IMR-90 (cell line): ENCODE measurements at regions not wholly inside any gene's neighbourhood (a gene's known extent, or its start where the extent isn't known, plus 50 kb on each side); places are given as distances from the start of the nearest gene placed in this dataset.

Source experiments
- ATAC-seq: fragments of 200-7000 bp; cut with Tn5 transposase; 2 replicates; pipeline ENCODE4 v1.9.1; 2020; ENCODE audit warnings: low read depth, mild to moderate bottlenecking, moderate library complexity
- BruUV-seq: library from RNA; stranded (reverse); fragments of 400-500 nt; replicated peaks from 2 replicates; lab custom pipeline; 2021; lab: Mats Ljungman, UMichigan
- CTCF ChIA-PET: fragments of 300-600 bp; formaldehyde crosslinking; extraction: SDS; loops from one replicate; lab custom pipeline; 2021; ENCODE audit warnings: antibody characterized with exemption; lab: Yijun Ruan, JAX
- POLR2A ChIA-PET: fragments of 300-600 bp; sonication (Branson Sonifier 250); formaldehyde crosslinking; loops from one replicate; lab custom pipeline; 2022; ENCODE audit warnings: antibody characterized with exemption; ENCODE audit not compliant: unreplicated experiment; lab: Charles Lee
- DNase-seq: peaks from one replicate; pipeline ENCODE4 v3.0.0; 2013
- H2AFZ ChIP-seq: replicated peaks from 2 replicates; pipeline ENCODE3; 2013; ENCODE audit warnings: low read length, mild to moderate bottlenecking; ENCODE audit not compliant: poor library complexity
- H2AK5ac ChIP-seq: 2 replicates; pipeline ENCODE4 v1.6.1; 2013; ENCODE audit warnings: low read depth, low read length, inconsistent platforms
- H2AK9ac ChIP-seq: replicated peaks from 2 replicates; pipeline ENCODE3; 2013; ENCODE audit warnings: mild to moderate bottlenecking, low read depth, low read length, moderate library complexity; ENCODE audit not compliant: poor library complexity
- H2BK120ac ChIP-seq: 2 replicates; pipeline ENCODE4 v1.6.1; 2013; ENCODE audit warnings: low read depth, low read length, inconsistent platforms
- H2BK15ac ChIP-seq: 3 replicates; pipeline ENCODE4 v1.6.1; 2013; ENCODE audit warnings: low read depth, low read length, inconsistent platforms
- H2BK20ac ChIP-seq: 2 replicates; pipeline ENCODE4 v1.6.1; 2013; ENCODE audit warnings: low read depth, mild to moderate bottlenecking, inconsistent platforms, low read length, moderate library complexity
- H2BK5ac ChIP-seq: 2 replicates; pipeline ENCODE4 v1.6.1; 2013; ENCODE audit warnings: mild to moderate bottlenecking, low read depth, low read length, inconsistent platforms; ENCODE audit not compliant: poor library complexity, severe bottlenecking
- H3K14ac ChIP-seq: replicated peaks from 2 replicates; pipeline ENCODE4 v1.6.1; 2013; ENCODE audit warnings: low read depth, low read length, inconsistent platforms
- H3K18ac ChIP-seq: 2 replicates; pipeline ENCODE4 v1.6.1; 2013; ENCODE audit warnings: low read depth, low read length, control low read depth
- H3K23ac ChIP-seq: 2 replicates; pipeline ENCODE4 v1.6.1; 2013; ENCODE audit warnings: low read depth, low read length, inconsistent platforms
- H3K27ac ChIP-seq: 2 replicates; pipeline ENCODE4 v1.5.1; 2013; ENCODE audit warnings: mild to moderate bottlenecking, control low read depth, low read length; ENCODE audit not compliant: insufficient read depth
- H3K27me3 ChIP-seq: 2 replicates; pipeline ENCODE4 v1.6.1; 2013; ENCODE audit warnings: low read length; ENCODE audit not compliant: control insufficient read depth, insufficient read depth
- H3K36me3 ChIP-seq: 2 replicates; pipeline ENCODE4 v1.6.1; 2013; ENCODE audit warnings: low read length, mixed read lengths; ENCODE audit not compliant: control insufficient read depth, insufficient read depth
- H3K4ac ChIP-seq: 2 replicates; pipeline ENCODE4 v1.6.1; 2013; ENCODE audit warnings: low read depth, low read length, inconsistent platforms
- H3K4me1 ChIP-seq: 2 replicates; pipeline ENCODE4 v1.6.1; 2013; ENCODE audit warnings: low read length, mixed read lengths; ENCODE audit not compliant: control insufficient read depth, insufficient read depth
- H3K4me2 ChIP-seq: 2 replicates; pipeline ENCODE4 v1.6.1; 2013; ENCODE audit warnings: low read depth, mild to moderate bottlenecking, control low read depth, low read length, moderate library complexity
- H3K4me3 ChIP-seq: 2 replicates; pipeline ENCODE4 v1.5.1; 2013; ENCODE audit warnings: low read depth, mild to moderate bottlenecking, control low read depth, low read length, moderate library complexity; ENCODE audit not compliant: insufficient read depth
- H3K56ac ChIP-seq: 2 replicates; pipeline ENCODE4 v1.6.1; 2013; ENCODE audit warnings: low read length, inconsistent platforms; ENCODE audit not compliant: insufficient read depth; ENCODE audit errors: extremely low read depth
- H3K79me1 ChIP-seq, 2 experiments: 2 replicates each; pipeline ENCODE4 v1.6.1; 2013; ENCODE audit warnings: low read length in 2 of 2, inconsistent platforms in 1 of 2, low read depth in 1 of 2
- H3K9ac ChIP-seq: 2 replicates; pipeline ENCODE4 v1.6.1; 2013; ENCODE audit warnings: low read depth, low read length, control low read depth
- H3K9me1 ChIP-seq: 2 replicates; pipeline ENCODE4 v1.6.1; 2013; ENCODE audit warnings: low read length, inconsistent platforms; ENCODE audit not compliant: insufficient read depth
- H3K9me3 ChIP-seq: 2 replicates; pipeline ENCODE4 v1.6.1; 2013; ENCODE audit warnings: low read length; ENCODE audit not compliant: control insufficient read depth, insufficient read depth
- H4K20me1 ChIP-seq: 2 replicates; pipeline ENCODE4 v1.6.1; 2013; ENCODE audit warnings: low read length, inconsistent platforms; ENCODE audit not compliant: insufficient read depth
- H4K5ac ChIP-seq: 2 replicates; pipeline ENCODE4 v1.6.1; 2013; ENCODE audit warnings: mild to moderate bottlenecking, low read depth, low read length, control low read depth
- H4K8ac ChIP-seq, 2 experiments: 2 replicates each; pipeline ENCODE4 v1.6.1; 2013; ENCODE audit warnings: low read depth in 2 of 2, low read length in 2 of 2, control low read depth in 1 of 2, inconsistent platforms in 1 of 2
- H4K91ac ChIP-seq: 2 replicates; pipeline ENCODE4 v1.6.1; 2013; ENCODE audit warnings: low read depth, low read length, inconsistent platforms; ENCODE audit not compliant: insufficient read depth
- BHLHE40 ChIP-seq: fragments of 150-350 bp; IDR thresholded peaks from 2 replicates; pipeline ENCODE4 v1.6.1; 2016; ENCODE audit warnings: mild to moderate bottlenecking, low read depth, low read length
- CEBPB ChIP-seq: IDR thresholded peaks from 2 replicates; pipeline ENCODE4 v1.6.1; 2012; ENCODE audit warnings: low read depth, low read length, improper control_type of control experiment
- CHD1 ChIP-seq: IDR thresholded peaks from 2 replicates; pipeline ENCODE4 v1.6.1; 2012; ENCODE audit warnings: low read depth, low read length, improper control_type of control experiment
- CTCF ChIP-seq: conservative IDR thresholded peaks from 2 replicates; pipeline ENCODE4 v1.5.1; 2012; ENCODE audit warnings: mild to moderate bottlenecking, low read depth, low read length, improper control_type of control experiment
- ELK1 ChIP-seq: fragments of 150-350 bp; IDR thresholded peaks from 2 replicates; pipeline ENCODE4 v1.6.1; 2016; ENCODE audit warnings: low read depth, mild to moderate bottlenecking, low read length, moderate library complexity, borderline replicate concordance
- FOS ChIP-seq: fragments of 150-350 bp; IDR thresholded peaks from 2 replicates; pipeline ENCODE4 v1.6.1; 2016; ENCODE audit warnings: low read depth, low read length
- MAFK ChIP-seq: IDR thresholded peaks from 2 replicates; pipeline ENCODE4 v1.6.1; 2012; ENCODE audit warnings: low read depth, low read length, improper control_type of control experiment
- MAZ ChIP-seq: IDR thresholded peaks from 2 replicates; pipeline ENCODE4 v1.6.1; 2012; ENCODE audit warnings: low read depth, mild to moderate bottlenecking, low read length, improper control_type of control experiment, moderate library complexity, borderline replicate concordance
- MXI1 ChIP-seq: IDR thresholded peaks from 2 replicates; pipeline ENCODE4 v1.6.1; 2012; ENCODE audit warnings: low read depth, mild to moderate bottlenecking, low read length, moderate library complexity, borderline replicate concordance
- NFE2L2 ChIP-seq: fragments of 150-350 bp; IDR thresholded peaks from 2 replicates; pipeline ENCODE4 v1.6.1; 2016; ENCODE audit warnings: low read depth, mild to moderate bottlenecking, low read length
- POLR2A ChIP-seq: IDR thresholded peaks from 2 replicates; pipeline ENCODE4 v1.6.1; 2012; ENCODE audit warnings: mild to moderate bottlenecking, low read depth, low read length
- RAD21 ChIP-seq: IDR thresholded peaks from 2 replicates; pipeline ENCODE4 v1.6.1; 2012; ENCODE audit warnings: low read length, improper control_type of control experiment
- RCOR1 ChIP-seq: IDR thresholded peaks from 2 replicates; pipeline ENCODE4 v1.6.1; 2012; ENCODE audit warnings: mild to moderate bottlenecking, low read length, improper control_type of control experiment; ENCODE audit not compliant: insufficient replicate concordance
- RFX5 ChIP-seq: IDR thresholded peaks from 2 replicates; pipeline ENCODE4 v1.8.0; 2012; ENCODE audit warnings: low read depth, mild to moderate bottlenecking, low read length, moderate library complexity
- SMC3 ChIP-seq: fragments of 150-350 bp; IDR thresholded peaks from 2 replicates; pipeline ENCODE4 v1.6.1; 2016; ENCODE audit warnings: low read depth, mild to moderate bottlenecking, antibody characterized with exemption, low read length, moderate library complexity
- USF2 ChIP-seq: fragments of 150-350 bp; IDR thresholded peaks from 2 replicates; pipeline ENCODE4 v1.6.1; 2017; ENCODE audit warnings: mild to moderate bottlenecking, antibody characterized with exemption, low read length, low read depth
- whole genome bisulfite sequencing, 2 experiments: methylation state at CpG; one replicate each; pipeline versions ENCODE4 v1.1.5 to v1.1.7; 2013; ENCODE audit warnings: missing lambda C conversion rate in 2 of 2; ENCODE audit not compliant: insufficient read length in 1 of 2; ENCODE audit errors: extremely low coverage in 2 of 2; 5-methylcytosine and 5-hydroxymethylcytosine counted together
- dilution Hi-C: fragments of 300-500 bp; cut with HindIII; formaldehyde crosslinking; loops from one replicate; pipeline ENCODE4 v1.14.3; 2018; ENCODE audit warnings: low sequenced_read_pairs; ENCODE audit not compliant: unreplicated experiment
- in situ Hi-C: fragments of 300-500 bp; cut with MboI; formaldehyde crosslinking; loops from 3 replicates; pipeline ENCODE4 v1.14.3; 2019; ENCODE audit warnings: low sequenced_read_pairs, inconsistent platforms, mixed read lengths
- intact Hi-C: fragments of 100-400 bp; cut with micrococcal nuclease; formaldehyde crosslinking; loops from 2 replicates; pipeline ENCODE4 v1.10.0; 2022

- no peak overlapping the region for H2AK5ac ChIP-seq
- ATAC-seq = no peak
- DNase-seq = no peak
Observed at GRCh38 chr12:73414926-73415325, 1122.7 kb upstream of the ATXN7L3B start.

More at GRCh38 chr12:73414926-73415325, 1122.7 kb upstream of the ATXN7L3B start:
- Histone ChIP-seq H3K27ac (no peak overlapping the region), H3K56ac (no peak overlapping the region), H3K27me3 (no peaks in the 10 kb centered on the region), H3K36me3 (no peaks in the 10 kb centered on the region), H3K14ac (no peak overlapping the region), H2BK20ac (no peak overlapping the region), H3K4me3 (no peak overlapping the region), H3K79me1 (no peaks in the 10 kb centered on the region), H3K18ac (no peak overlapping the region), H4K5ac (no peak overlapping the region), H3K4me2 (no peak overlapping the region), H3K4ac (no peak overlapping the region), H4K91ac (no peak overlapping the region), H4K8ac (no peak overlapping the region), H3K4me1 (no peaks in the 10 kb centered on the region), H3K23ac (no peak overlapping the region), H2AK9ac (no peak overlapping the region), H3K9me1 (no peaks in the 10 kb centered on the region), H4K20me1 (no peaks in the 10 kb centered on the region), H2BK120ac (no peak overlapping the region), H3K9me3 (peaks cover 3% of the 10 kb centered on the region), H2AFZ (no peak overlapping the region), H2BK5ac (no peak overlapping the region), H3K9ac (no peak overlapping the region), H2BK15ac (no peak overlapping the region)
- in situ Hi-C loops = no loop called here
- BruUV-seq = no TSS peak
- ChIA-PET POLR2A (no interaction called here), CTCF (no interaction called here)
- dilution Hi-C loops = no loop called here
- WGBS, 2 experiments = no CpG with 5 or more reads among the region's 2 CpGs
- TF ChIP-seq RCOR1 (no peak), MXI1 (no peak), SMC3 (no peak), NFE2L2 (no peak), RFX5 (no peak), FOS (no peak), MAZ (no peak), USF2 (no peak), CHD1 (no peak), BHLHE40 (no peak), CTCF (no peak), RAD21 (no peak), MAFK (no peak), POLR2A (no peak), ELK1 (no peak), CEBPB (no peak)
- intact Hi-C loops = no loop called here
